ENCODE measurements at regions not wholly inside any gene's neighbourhood (a gene's known extent, or its start where the extent isn't known, plus 50 kb on each side); places are given as distances from the start of the nearest gene placed in this dataset.

DNA sequence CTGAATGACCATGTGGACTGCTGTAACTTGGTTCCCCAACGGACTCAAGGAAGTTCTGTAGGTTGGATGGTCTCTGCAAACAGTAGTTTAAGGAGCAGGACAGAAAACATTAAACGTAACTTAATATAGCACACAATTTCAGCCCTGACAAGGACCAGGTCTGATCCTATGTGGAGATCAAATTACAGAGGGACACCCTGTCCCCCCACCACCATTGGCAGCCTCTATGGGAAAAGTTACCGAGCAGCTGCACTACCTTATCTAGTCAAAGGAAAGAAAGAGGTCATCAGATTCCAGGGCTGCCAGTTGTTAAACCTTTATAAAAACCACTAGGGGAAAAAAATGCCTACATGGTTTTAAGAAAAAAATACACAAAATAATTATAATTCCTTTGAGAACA lies 191.5 kb upstream of the RSPO3 start:
- FAIRE-seq (no peak), DNase-seq (ENCODE audit: insufficient read length) (no peak)
- TF ChIP-seq TAF1 (IDR thresholded peaks at IDR 0.05; ENCODE audit: borderline replicate concordance, low read depth, low read length): no peak
- no peak for TF ChIP-seq POLR2AphosphoS5 (IDR thresholded peaks at IDR 0.05; ENCODE audit: low read depth, low read length)

DNA sequence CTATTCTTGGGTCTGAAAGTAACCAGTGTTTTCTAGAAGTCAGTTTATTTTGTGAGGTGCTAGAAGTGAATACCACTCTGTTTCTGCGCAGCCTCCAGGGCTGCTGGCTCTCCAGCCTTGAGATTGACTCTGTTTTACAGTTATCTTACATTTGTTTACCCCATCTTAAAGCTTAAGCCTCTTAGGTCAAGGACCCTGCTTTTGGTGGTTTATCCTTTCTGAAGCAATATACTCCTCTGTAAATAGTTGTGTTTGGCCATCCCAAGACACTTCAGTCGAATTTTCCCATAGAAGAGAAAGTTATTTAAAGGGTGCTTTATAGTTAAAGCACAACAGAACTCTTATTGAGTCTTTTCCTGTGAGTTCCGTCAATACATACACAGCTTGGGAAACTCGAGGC lies 190.6 kb upstream of the RSPO3 start:
- no peak for TF ChIP-seq POLR2AphosphoS5 (IDR thresholded peaks at IDR 0.05; ENCODE audit: low read depth, low read length)
- TF ChIP-seq TAF1 (IDR thresholded peaks at IDR 0.05; ENCODE audit: borderline replicate concordance, low read depth, low read length): no peak
- TF ChIP-seq POLR2A (IDR thresholded peaks at IDR 0.05; ENCODE audit: low read depth, low read length): no peak
- no peak for FAIRE-seq

DNA sequence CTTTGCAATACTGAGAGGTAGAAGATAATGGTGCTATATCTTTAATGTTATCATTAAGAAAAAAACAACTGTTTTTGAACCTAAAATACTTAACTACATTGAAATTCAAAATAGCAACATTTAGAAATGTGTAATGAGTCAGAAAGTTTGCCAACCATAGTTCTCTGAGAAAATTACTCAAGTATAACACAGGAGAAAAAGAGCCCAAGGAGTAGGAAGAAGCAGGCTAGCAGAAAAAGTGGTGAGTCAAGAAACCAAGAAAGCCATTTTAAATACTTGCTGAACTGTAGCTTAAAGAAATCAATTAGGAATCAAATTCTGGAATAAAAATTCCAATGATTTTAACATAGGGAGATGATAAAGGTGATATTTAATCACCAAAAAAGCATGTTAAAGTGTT lies 181.0 kb upstream of the RSPO3 start:
- DNase-seq (ENCODE audit: insufficient read length) (no peak), FAIRE-seq (no peak)
- no peak for TF ChIP-seq TAF1 (IDR thresholded peaks at IDR 0.05; ENCODE audit: borderline replicate concordance, low read depth, low read length)
- TF ChIP-seq POLR2AphosphoS5 (IDR thresholded peaks at IDR 0.05; ENCODE audit: low read depth, low read length): no peak
- no peak for TF ChIP-seq POLR2A (IDR thresholded peaks at IDR 0.05; ENCODE audit: low read depth, low read length)

More for the DNA sequence above, 190.6 kb upstream of the RSPO3 start:
- no peak for DNase-seq (ENCODE audit: insufficient read length)

DNA sequence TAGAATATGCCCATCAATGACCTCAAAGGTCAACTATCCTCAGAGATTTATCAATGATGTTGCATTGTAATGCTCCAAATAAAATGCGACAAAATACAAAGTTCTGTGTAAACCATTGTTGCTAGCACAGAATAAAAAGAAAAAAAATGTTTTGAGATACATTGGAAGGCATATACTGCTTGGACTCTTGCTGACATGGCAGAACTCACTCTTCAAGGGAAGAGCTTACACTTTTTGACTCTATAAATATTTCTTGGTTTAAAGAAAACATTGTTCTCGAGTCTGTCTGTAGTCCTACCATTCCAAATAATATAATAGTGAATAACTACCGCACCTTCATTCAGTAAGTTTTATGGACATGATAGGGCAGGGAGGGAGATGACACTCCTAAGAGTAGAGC lies 178.7 kb upstream of the RSPO3 start:
- TF ChIP-seq TAF1 (IDR thresholded peaks at IDR 0.05; ENCODE audit: borderline replicate concordance, low read depth, low read length) (no peak), POLR2A (IDR thresholded peaks at IDR 0.05; ENCODE audit: low read depth, low read length) (no peak), POLR2AphosphoS5 (IDR thresholded peaks at IDR 0.05; ENCODE audit: low read depth, low read length) (no peak)
- FAIRE-seq: no peak
- DNase-seq (ENCODE audit: insufficient read length): no peak

DNA sequence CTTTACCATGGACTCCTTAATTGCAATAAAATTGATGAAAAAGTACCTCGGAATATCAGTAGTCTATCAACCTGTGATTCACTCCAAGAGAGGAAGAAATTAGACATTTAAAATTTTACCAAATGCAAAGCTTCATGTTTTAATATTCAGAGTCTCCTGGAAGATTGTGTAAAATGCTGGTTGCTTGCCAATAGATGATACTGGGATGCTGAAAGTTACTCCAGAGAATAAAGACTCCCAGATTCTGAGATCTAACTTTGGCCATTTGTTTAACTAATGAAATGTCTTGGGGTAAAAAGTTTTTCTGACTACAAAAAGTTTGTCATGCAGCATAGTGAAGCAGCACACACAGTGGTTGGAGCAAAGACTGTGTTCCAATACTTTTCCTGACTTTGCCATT lies 176.7 kb upstream of the RSPO3 start:
- no peak for DNase-seq (ENCODE audit: insufficient read length)
- TF ChIP-seq POLR2A (IDR thresholded peaks at IDR 0.05; ENCODE audit: low read depth, low read length): no peak
- no peak for TF ChIP-seq TAF1 (IDR thresholded peaks at IDR 0.05; ENCODE audit: borderline replicate concordance, low read depth, low read length)
- TF ChIP-seq POLR2AphosphoS5 (IDR thresholded peaks at IDR 0.05; ENCODE audit: low read depth, low read length): no peak
- no peak for FAIRE-seq

DNA sequence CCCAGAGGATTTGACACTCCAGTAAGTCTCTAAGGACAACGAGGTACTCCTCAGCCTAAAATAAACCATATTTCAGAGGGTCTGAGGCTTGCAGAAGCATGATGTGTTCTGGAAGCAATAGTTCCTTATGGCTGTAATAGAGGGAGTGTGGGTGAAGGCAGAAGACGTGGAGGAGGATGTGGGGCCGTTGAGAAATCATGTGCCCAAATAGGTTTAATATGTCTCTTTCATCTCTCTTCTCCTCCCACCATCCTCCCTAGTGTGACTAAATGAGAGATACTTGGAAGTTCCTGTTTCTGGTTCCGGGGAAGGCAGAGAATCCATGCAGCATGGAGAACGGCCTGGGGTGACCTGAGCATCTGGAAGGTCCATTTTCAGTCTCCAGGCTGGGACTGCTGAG lies 174.0 kb upstream of the RSPO3 start:
- DNase-seq (ENCODE audit: insufficient read length) (no peak), FAIRE-seq (no peak)
- TF ChIP-seq POLR2AphosphoS5 (IDR thresholded peaks at IDR 0.05; ENCODE audit: low read depth, low read length): no peak

DNA sequence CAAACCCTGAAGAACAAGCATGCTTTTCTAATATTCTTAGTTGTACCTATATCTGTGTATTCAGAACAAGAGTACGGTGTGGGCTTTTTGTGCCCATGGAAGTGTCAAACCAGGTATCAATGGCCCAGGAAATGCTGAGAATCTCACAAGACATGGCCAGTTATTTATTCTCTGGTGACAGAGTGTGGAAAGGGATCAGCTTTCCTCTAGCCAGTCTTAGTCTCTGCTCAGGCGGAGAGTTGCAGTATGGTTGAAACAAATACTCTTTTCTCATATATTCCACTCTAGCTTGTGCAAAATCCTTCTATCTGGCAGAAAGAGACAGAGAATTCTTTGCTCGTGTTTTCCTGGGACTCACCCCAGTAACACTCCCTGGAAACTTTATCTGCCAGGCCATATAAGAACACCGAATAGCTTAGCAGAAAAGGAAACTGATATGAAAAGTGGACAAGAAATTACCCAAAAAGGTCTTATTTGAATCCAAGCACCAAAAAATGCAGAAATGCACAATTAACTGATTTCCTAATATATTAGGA lies 173.3 kb upstream of the RSPO3 start:
- FAIRE-seq (no peak), DNase-seq (ENCODE audit: insufficient read length) (no peak)
- TF ChIP-seq TAF1 (IDR thresholded peaks at IDR 0.05; ENCODE audit: borderline replicate concordance, low read depth, low read length) (no peak), POLR2AphosphoS5 (IDR thresholded peaks at IDR 0.05; ENCODE audit: low read depth, low read length) (no peak), POLR2A (IDR thresholded peaks at IDR 0.05; ENCODE audit: low read depth, low read length) (no peak)

DNA sequence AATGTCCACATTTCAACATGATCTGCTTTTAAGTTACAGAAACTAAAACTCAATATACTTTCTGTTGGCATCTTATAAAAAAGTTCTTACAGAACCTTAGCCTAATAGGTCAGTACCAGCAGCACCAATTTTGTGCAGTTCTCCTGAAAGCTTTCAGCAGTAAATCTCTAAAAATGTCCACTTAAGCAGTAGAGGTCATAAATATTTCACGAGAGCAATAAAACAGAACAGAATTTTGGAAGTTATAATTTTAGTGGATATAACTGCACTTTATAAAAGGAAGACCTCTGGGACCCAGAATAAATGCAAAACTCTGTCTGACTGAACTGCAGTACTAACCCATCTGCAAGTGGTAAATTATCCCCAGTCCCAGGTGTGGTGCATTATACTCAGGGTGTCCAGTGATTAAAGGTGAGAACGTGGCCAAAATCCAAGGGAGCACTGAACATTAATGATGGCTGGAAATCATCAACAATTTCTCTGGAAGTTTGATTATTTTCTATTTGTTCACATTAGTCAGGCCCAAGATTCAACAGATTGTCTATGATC lies 172.6 kb upstream of the RSPO3 start:
- TF ChIP-seq POLR2AphosphoS5 (IDR thresholded peaks at IDR 0.05; ENCODE audit: low read depth, low read length): no peak
- no peak for TF ChIP-seq POLR2A (IDR thresholded peaks at IDR 0.05; ENCODE audit: low read depth, low read length)
- no peak for DNase-seq (ENCODE audit: insufficient read length)
- FAIRE-seq: no peak

DNA sequence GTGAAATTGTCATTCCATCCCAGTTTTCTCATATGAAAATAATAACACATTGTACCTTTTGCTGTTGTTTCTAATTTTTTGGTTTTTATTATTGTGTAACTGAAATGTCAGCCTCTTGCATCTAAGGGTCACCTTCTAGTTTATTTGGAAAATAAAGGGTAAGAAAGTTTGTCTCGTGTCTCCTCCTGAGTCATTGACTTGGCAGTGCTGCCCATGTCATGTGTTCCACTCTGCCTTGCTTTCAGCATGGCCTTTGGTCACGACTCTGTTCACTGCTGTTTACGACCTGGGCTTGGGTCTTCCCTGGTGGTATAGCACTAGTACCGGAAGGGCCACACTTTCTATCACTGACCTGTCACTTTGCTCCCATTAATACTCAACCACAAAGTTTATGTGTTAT lies 171.4 kb upstream of the RSPO3 start:
- TF ChIP-seq TAF1 (IDR thresholded peaks at IDR 0.05; ENCODE audit: borderline replicate concordance, low read depth, low read length) (no peak), POLR2A (IDR thresholded peaks at IDR 0.05; ENCODE audit: low read depth, low read length) (no peak), POLR2AphosphoS5 (IDR thresholded peaks at IDR 0.05; ENCODE audit: low read depth, low read length) (no peak)
- no peak for DNase-seq (ENCODE audit: insufficient read length)
- no peak for FAIRE-seq

DNA sequence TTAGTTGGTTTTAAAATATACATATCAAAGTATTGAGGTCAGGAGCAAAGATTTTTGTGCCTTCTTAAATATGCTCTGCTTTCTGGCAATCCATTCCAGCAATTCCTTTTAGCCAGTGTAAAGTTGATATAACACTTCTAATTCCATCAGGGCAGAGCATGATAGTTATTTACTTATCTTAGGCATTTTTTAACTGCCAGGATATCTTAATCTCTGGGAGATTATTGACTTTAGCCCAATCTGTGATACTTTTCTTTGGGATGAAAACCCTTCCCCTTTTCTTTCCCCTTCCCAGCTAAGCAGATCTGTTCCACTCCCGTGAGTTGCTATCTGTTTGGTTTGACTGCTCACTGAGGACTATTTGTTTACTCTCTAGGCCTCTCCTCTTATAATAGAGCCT lies 168.7 kb upstream of the RSPO3 start:
- TF ChIP-seq TAF1 (IDR thresholded peaks at IDR 0.05; ENCODE audit: borderline replicate concordance, low read depth, low read length): no peak
- TF ChIP-seq POLR2A (IDR thresholded peaks at IDR 0.05; ENCODE audit: low read depth, low read length): no peak
- no peak for TF ChIP-seq POLR2AphosphoS5 (IDR thresholded peaks at IDR 0.05; ENCODE audit: low read depth, low read length)
- no peak for DNase-seq (ENCODE audit: insufficient read length)
- no peak for FAIRE-seq

DNA sequence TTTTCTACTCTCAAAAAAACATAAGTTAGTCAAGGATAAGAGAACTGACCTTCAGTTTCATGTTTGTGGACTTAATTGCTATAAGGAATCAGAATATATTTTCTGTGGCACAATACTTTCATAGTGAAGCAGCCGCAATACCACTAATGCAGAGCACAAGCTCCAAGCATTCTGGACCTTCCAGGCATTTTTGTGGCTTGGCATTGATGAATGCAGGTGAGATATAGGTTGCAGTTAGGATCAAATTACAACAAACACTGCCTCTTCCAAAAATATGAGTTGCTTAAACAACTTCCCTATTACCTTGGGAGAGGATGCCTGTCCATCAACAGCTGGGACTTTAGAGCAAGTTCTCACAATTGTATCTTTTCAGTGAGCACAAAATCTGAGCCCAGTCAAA lies 162.8 kb upstream of the RSPO3 start:
- DNase-seq (ENCODE audit: insufficient read length) (no peak), FAIRE-seq (no peak)
- TF ChIP-seq TAF1 (IDR thresholded peaks at IDR 0.05; ENCODE audit: borderline replicate concordance, low read depth, low read length) (no peak), POLR2AphosphoS5 (IDR thresholded peaks at IDR 0.05; ENCODE audit: low read depth, low read length) (no peak), POLR2A (IDR thresholded peaks at IDR 0.05; ENCODE audit: low read depth, low read length) (no peak)

DNA sequence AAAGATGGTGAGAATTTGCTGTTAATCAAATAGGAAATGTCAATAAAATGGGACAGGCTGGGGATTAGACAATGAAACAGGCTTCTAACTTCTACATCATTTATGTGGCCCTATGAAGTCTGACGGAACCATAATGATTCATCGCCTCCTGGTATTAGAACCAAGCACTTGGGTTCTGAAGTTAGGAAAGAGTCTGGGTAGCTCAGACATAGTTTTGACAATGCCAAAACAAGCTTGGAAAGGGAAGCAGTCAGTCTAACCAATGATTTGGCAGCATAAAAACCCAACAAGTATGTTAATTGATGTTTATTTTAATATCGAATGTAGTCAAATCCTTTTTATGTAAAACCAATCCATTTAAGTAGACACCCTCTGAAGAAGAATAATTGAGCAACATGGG lies 160.8 kb upstream of the RSPO3 start:
- FAIRE-seq (no peak), DNase-seq (ENCODE audit: insufficient read length) (no peak)
- TF ChIP-seq POLR2A (IDR thresholded peaks at IDR 0.05; ENCODE audit: low read depth, low read length) (no peak), TAF1 (IDR thresholded peaks at IDR 0.05; ENCODE audit: borderline replicate concordance, low read depth, low read length) (no peak)

DNA sequence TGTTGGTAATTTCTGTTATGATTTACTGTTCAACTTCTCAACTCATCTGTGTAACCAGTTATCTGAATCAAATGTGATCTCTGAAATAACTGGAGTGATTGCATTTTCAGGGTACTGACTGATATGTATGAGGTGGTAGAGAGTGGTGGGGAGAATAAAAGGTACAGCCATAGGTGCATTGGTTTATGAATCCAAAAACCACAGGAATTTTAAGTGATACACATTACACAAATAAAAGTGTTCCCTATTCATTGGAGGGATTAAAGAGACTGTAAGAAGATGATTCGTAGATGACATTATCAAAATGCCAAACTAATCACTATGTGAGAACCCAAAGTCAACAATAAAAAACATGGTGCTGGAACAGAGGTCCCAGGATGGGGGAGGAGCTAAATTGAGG lies 158.7 kb upstream of the RSPO3 start:
- FAIRE-seq (no peak), DNase-seq (ENCODE audit: insufficient read length) (no peak)
- TF ChIP-seq TAF1 (IDR thresholded peaks at IDR 0.05; ENCODE audit: borderline replicate concordance, low read depth, low read length) (no peak), POLR2AphosphoS5 (IDR thresholded peaks at IDR 0.05; ENCODE audit: low read depth, low read length) (no peak), POLR2A (IDR thresholded peaks at IDR 0.05; ENCODE audit: low read depth, low read length) (no peak)
